ENCODE measurements at regions not wholly inside any gene's neighbourhood (a gene's known extent, or its start where the extent isn't known, plus 50 kb on each side); places are given as distances from the start of the nearest gene placed in this dataset.

GRCh38 chr10:14412624-14413023 lies 81.9 kb upstream of the FRMD4A start:
- Histone ChIP-seq H3K36me3 (ENCODE audit: control insufficient read depth, insufficient read depth, low read length) (no peaks in the 10 kb centered on the region), H3K4me3 (ENCODE audit: low read length) (no peak overlapping the region), H3K27ac (ENCODE audit: low read length) (no peak overlapping the region), H3K27me3 (ENCODE audit: control insufficient read depth, insufficient read depth, low read length) (no peaks in the 10 kb centered on the region), H3K9me3 (replicated peaks; ENCODE audit: control insufficient read depth, low read depth, low read length) (no peaks in the 10 kb centered on the region), H3K4me1 (ENCODE audit: control insufficient read depth, insufficient read depth, low read length) (peaks cover 3% of the 10 kb centered on the region)
- no peak for DNase-seq
- no CpG with 5 or more reads among the region's 2 CpGs for WGBS (ENCODE audit: insufficient coverage)

- Histone ChIP-seq H3K36me3 (ENCODE audit: control insufficient read depth, insufficient read depth, low read length) (no peaks in the 10 kb centered on the region), H3K9me3 (replicated peaks; ENCODE audit: control insufficient read depth, low read depth, low read length) (no peaks in the 10 kb centered on the region), H3K27ac (ENCODE audit: low read length) (no peak overlapping the region), H3K4me1 (ENCODE audit: control insufficient read depth, insufficient read depth, low read length) (peaks cover 3% of the 10 kb centered on the region), H3K27me3 (ENCODE audit: control insufficient read depth, insufficient read depth, low read length) (peaks cover 3% of the 10 kb centered on the region), H3K4me3 (ENCODE audit: low read length) (no peak overlapping the region)
- DNase-seq = no peak
- WGBS (ENCODE audit: insufficient coverage) = 68% methylated on average over 2 of the region's 3 CpGs
Observed at GRCh38 chr10:14409856-14410458, 79.2 kb upstream of the FRMD4A start.

- no peak overlapping the region for H3K4me3 ChIP-seq (ENCODE audit: low read length)
- H3K27ac ChIP-seq (ENCODE audit: low read length) = no peak overlapping the region
- peaks cover 3% of the 10 kb centered on the region for H3K4me1 ChIP-seq (ENCODE audit: control insufficient read depth, insufficient read depth, low read length)
- H3K27me3 ChIP-seq (ENCODE audit: control insufficient read depth, insufficient read depth, low read length) = peaks cover 3% of the 10 kb centered on the region
- no CpG with 5 or more reads among the region's 4 CpGs for WGBS (ENCODE audit: insufficient coverage)
- no peaks in the 10 kb centered on the region for H3K9me3 ChIP-seq (replicated peaks; ENCODE audit: control insufficient read depth, low read depth, low read length)
- no peaks in the 10 kb centered on the region for H3K36me3 ChIP-seq (ENCODE audit: control insufficient read depth, insufficient read depth, low read length)
- no peak for DNase-seq
Observed at GRCh38 chr10:14409247-14409646, 78.5 kb upstream of the FRMD4A start.

- DNase-seq = no peak
- 63% methylated on average over 1 of the region's 2 CpGs for WGBS (ENCODE audit: insufficient coverage)
- peaks cover 3% of the 10 kb centered on the region for H3K4me1 ChIP-seq (ENCODE audit: control insufficient read depth, insufficient read depth, low read length)
- H3K27ac ChIP-seq (ENCODE audit: low read length) = no peak overlapping the region
- H3K4me3 ChIP-seq (ENCODE audit: low read length) = no peak overlapping the region
- no peaks in the 10 kb centered on the region for H3K36me3 ChIP-seq (ENCODE audit: control insufficient read depth, insufficient read depth, low read length)
- no peaks in the 10 kb centered on the region for H3K9me3 ChIP-seq (replicated peaks; ENCODE audit: control insufficient read depth, low read depth, low read length)
- H3K27me3 ChIP-seq (ENCODE audit: control insufficient read depth, insufficient read depth, low read length) = peaks cover 3% of the 10 kb centered on the region
Observed at GRCh38 chr10:14408139-14408538, 77.4 kb upstream of the FRMD4A start.

GRCh38 chr10:14407567-14407966 lies 76.8 kb upstream of the FRMD4A start:
- Histone ChIP-seq H3K36me3 (ENCODE audit: control insufficient read depth, insufficient read depth, low read length) (no peaks in the 10 kb centered on the region), H3K4me3 (ENCODE audit: low read length) (no peak overlapping the region), H3K27me3 (ENCODE audit: control insufficient read depth, insufficient read depth, low read length) (peaks cover 3% of the 10 kb centered on the region), H3K9me3 (replicated peaks; ENCODE audit: control insufficient read depth, low read depth, low read length) (no peaks in the 10 kb centered on the region), H3K27ac (ENCODE audit: low read length) (no peak overlapping the region), H3K4me1 (ENCODE audit: control insufficient read depth, insufficient read depth, low read length) (peaks cover 3% of the 10 kb centered on the region)
- DNase-seq = no peak
- 85% methylated on average over 4 of the region's 7 CpGs for WGBS (ENCODE audit: insufficient coverage)

GRCh38 chr10:14405076-14406065 lies 74.6 kb upstream of the FRMD4A start:
- H3K27ac ChIP-seq (ENCODE audit: low read length) = no peak overlapping the region
- H3K36me3 ChIP-seq (ENCODE audit: control insufficient read depth, insufficient read depth, low read length) = no peaks in the 10 kb centered on the region
- no peak overlapping the region for H3K4me3 ChIP-seq (ENCODE audit: low read length)
- peaks cover 3% of the 10 kb centered on the region for H3K4me1 ChIP-seq (ENCODE audit: control insufficient read depth, insufficient read depth, low read length)
- no peak for DNase-seq
- H3K9me3 ChIP-seq (replicated peaks; ENCODE audit: control insufficient read depth, low read depth, low read length) = no peaks in the 10 kb centered on the region
- 88% methylated on average over 13 of the region's 18 CpGs for WGBS (ENCODE audit: insufficient coverage)
- peaks cover 7% of the 10 kb centered on the region for H3K27me3 ChIP-seq (ENCODE audit: control insufficient read depth, insufficient read depth, low read length)

GRCh38 chr10:14403881-14404623 lies 73.3 kb upstream of the FRMD4A start:
- H3K27ac ChIP-seq (ENCODE audit: low read length) = no peak overlapping the region
- H3K9me3 ChIP-seq (replicated peaks; ENCODE audit: control insufficient read depth, low read depth, low read length) = no peaks in the 10 kb centered on the region
- H3K4me1 ChIP-seq (ENCODE audit: control insufficient read depth, insufficient read depth, low read length) = no peaks in the 10 kb centered on the region
- no peak for DNase-seq
- peaks cover 10% of the 10 kb centered on the region for H3K27me3 ChIP-seq (ENCODE audit: control insufficient read depth, insufficient read depth, low read length)
- H3K4me3 ChIP-seq (ENCODE audit: low read length) = no peak overlapping the region
- H3K36me3 ChIP-seq (ENCODE audit: control insufficient read depth, insufficient read depth, low read length) = no peaks in the 10 kb centered on the region
- 93% methylated on average over 3 of the region's 8 CpGs for WGBS (ENCODE audit: insufficient coverage)

GRCh38 chr10:14403359-14403758 lies 72.6 kb upstream of the FRMD4A start:
- DNase-seq = no peak
- Histone ChIP-seq H3K4me3 (ENCODE audit: low read length) (no peak overlapping the region), H3K9me3 (replicated peaks; ENCODE audit: control insufficient read depth, low read depth, low read length) (no peaks in the 10 kb centered on the region), H3K27me3 (ENCODE audit: control insufficient read depth, insufficient read depth, low read length) (peaks cover 10% of the 10 kb centered on the region), H3K4me1 (ENCODE audit: control insufficient read depth, insufficient read depth, low read length) (no peaks in the 10 kb centered on the region), H3K36me3 (ENCODE audit: control insufficient read depth, insufficient read depth, low read length) (no peaks in the 10 kb centered on the region), H3K27ac (ENCODE audit: low read length) (no peak overlapping the region)
- 61% methylated on average over 6 of the region's 6 CpGs for WGBS (ENCODE audit: insufficient coverage)

GRCh38 chr10:14399641-14400040 lies 68.9 kb upstream of the FRMD4A start:
- Histone ChIP-seq H3K9me3 (replicated peaks; ENCODE audit: control insufficient read depth, low read depth, low read length) (no peaks in the 10 kb centered on the region), H3K4me3 (ENCODE audit: low read length) (no peak overlapping the region), H3K4me1 (ENCODE audit: control insufficient read depth, insufficient read depth, low read length) (peaks cover 14% of the 10 kb centered on the region), H3K27me3 (ENCODE audit: control insufficient read depth, insufficient read depth, low read length) (peaks cover 7% of the 10 kb centered on the region), H3K36me3 (ENCODE audit: control insufficient read depth, insufficient read depth, low read length) (no peaks in the 10 kb centered on the region), H3K27ac (ENCODE audit: low read length) (no peak overlapping the region)
- 88% methylated on average over 2 of the region's 3 CpGs for WGBS (ENCODE audit: insufficient coverage)
- no peak for DNase-seq

- H3K4me1 ChIP-seq (ENCODE audit: control insufficient read depth, insufficient read depth, low read length) = peaks cover 14% of the 10 kb centered on the region
- H3K9me3 ChIP-seq (replicated peaks; ENCODE audit: control insufficient read depth, low read depth, low read length) = peaks cover 4% of the 10 kb centered on the region
- peak overlapping the region; percentile 91 for H3K27ac ChIP-seq (ENCODE audit: low read length)
- WGBS (ENCODE audit: insufficient coverage) = 26% methylated on average over 4 of the region's 9 CpGs
- H3K27me3 ChIP-seq (ENCODE audit: control insufficient read depth, insufficient read depth, low read length) = peaks cover 10% of the 10 kb centered on the region
- DNase-seq = peak; percentile 93
- no peaks in the 10 kb centered on the region for H3K36me3 ChIP-seq (ENCODE audit: control insufficient read depth, insufficient read depth, low read length)
- no peak overlapping the region for H3K4me3 ChIP-seq (ENCODE audit: low read length)
Observed at GRCh38 chr10:14397066-14397465, 66.3 kb upstream of the FRMD4A start.

Data from muscle of leg (tissue), 3 donors.